HG02623 (cell line): ENCODE measurements at regions not wholly inside any gene's neighbourhood (a gene's known extent, or its start where the extent isn't known, plus 50 kb on each side); places are given as distances from the start of the nearest gene placed in this dataset.
A peak's percentile ranks its signal among the peaks of the same experiment; 100 is the strongest.
"Not testable (repeated sequence)": the region's sequence is repeated elsewhere in the genome, so short reads cannot be mapped to it uniquely, and the experiment has no call there.

ENCODE experiments used
- ATAC-seq: cut with Tn5 transposase; IDR thresholded peaks from one replicate; pipeline ENCODE4 v1.9.1; 2021; ENCODE audit warnings: moderate library complexity; ENCODE audit not compliant: unreplicated experiment

GRCh38 chr2:236489083-236489482 lies 80.5 kb upstream of the ACKR3 start:
- not testable (repeated sequence) for ATAC-seq

DNA sequence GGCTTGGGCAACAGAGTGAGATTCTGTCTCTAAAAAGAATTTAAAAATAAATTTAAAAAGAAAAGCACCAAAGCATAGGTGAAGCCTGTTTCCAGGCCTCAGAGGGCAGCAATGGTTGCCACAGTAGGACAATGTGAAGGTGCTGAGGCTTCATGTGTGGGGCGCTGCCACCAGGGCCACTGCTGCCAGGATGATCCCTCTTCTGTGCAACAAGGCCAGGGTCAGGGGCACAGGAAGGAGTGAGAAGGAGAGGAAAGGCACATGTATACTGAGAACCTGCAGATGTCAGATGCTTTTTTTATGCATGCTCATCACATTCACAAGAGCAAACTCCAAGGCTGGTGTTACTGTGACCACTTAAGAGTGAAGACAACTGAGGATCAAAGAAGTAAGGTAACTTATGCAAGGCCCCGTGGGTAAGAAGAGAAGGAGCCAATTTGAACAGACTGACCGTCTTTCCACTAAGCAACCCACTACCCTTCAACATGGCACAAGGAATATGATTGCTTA lies 79.7 kb upstream of the ACKR3 start:
- ATAC-seq: no peak

DNA sequence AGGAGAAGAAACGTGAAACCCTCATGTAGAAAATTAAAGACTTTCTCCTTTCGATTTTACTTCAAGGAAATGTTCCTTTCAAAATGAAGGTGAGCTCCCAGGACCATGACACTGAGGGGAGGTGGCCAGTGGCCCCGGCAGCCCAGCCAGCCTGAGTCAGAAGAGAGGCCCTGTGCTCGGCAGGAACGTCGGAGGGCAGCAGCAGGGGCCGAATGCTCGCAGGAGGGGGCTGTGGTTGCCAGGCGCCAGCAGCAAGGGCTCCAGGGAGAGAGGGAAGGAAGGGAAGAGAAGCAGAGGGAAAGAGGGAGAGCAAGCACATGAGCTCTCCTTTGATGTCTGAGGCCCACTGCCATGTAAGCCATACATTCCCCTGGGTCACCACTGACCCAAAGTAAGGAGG lies 73.3 kb upstream of the ACKR3 start:
- ATAC-seq: no peak

DNA sequence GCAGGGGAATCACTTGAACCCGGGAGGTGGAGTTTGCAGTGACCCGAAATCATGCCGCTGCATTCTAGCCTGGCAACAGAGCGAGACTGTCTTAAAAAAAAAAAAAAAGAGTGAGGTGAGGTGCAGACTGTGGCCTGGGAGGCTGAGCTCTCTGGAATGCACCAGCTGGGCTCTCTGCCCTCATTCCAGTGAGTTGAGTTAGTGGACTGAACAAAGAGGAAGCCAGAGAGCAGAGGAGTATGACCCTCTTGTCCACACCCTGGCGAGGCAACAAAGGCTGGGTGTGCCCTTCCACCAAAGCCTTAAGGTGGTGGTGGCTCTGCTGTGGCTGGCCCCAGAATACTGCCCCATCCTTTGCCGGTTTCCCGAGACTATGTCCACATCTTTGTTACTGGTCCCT lies 71.3 kb upstream of the ACKR3 start:
- no peak for ATAC-seq

DNA sequence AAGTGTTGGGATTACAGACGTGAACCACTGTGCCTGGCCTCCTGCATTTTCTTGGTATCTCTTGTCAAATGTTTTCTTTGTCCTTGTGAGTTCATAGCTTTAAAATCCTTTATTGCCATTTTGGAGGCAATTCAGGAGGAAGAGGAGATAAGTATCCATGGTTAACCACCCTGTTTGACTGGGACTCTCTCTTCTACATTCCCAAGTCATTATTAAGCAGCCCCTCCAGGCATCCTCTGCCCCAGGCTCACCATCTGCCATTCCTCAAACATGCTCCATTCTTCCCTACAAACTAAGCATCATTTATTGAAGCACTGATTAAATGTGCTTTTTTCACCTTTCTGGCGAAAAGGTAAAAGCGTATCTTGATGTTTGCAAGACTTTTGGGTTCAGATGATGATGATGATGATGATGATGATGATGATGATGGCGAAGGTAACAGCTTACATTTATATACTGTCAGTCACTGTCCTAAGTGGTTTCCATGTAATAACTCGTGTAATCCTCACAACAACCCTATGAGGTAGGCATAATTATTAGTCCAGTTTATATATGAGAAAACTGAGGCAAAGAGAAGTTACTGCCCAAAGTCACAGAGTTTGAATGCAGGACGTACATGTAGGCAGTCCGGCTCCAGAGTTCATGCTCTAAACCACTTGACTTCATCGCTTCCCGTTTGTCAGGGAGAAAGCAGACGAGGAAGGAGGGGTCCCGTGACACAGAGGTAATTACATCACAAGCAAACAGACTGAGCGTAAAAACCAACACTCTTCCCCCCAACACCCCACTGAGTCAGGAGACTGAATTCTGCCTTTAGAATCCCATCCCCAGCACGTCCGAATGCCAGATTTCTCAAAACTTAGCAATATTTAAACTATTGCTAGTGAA lies 69.7 kb upstream of the ACKR3 start:
- no peak for ATAC-seq

- no peak for ATAC-seq
Observed at GRCh38 chr2:236501026-236501425, 68.6 kb upstream of the ACKR3 start.

DNA sequence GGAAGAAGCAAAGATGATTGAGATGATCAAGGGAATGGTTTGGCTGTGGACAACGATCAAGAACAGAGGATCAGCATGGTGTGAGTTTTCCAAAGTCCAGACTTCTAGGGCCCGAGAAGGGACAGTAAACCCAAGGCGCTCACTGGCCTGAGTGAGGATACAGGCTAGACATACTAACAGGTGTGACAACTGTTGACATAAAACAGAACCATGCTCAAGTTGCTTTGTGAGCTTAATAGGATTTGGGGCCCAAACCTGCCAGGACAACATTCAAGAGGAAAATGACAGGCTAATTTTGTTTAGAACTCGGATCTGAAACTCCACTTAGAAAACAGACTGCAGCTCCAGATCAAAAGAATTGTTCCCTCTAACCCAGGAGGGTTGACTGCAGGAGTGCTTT lies 68.1 kb upstream of the ACKR3 start:
- no peak for ATAC-seq

DNA sequence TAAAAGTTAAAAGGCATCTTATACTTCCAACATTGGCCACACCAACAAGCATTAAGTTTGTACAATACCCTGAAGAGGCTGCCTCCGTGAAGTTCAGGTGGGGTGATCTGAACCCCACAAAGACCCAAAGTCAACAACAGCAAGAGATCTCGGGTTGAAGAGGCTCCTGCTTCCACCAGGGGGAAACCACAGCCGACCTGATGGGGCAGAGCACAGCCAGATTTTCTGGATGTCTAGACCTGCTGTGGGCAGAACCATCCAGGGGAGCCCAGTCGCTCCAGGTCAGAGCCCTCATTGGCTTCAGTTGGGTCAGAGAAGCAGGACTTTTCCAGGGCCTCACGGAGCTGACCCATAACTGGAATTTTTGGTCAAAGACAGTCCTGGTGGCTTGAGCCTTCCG lies 66.5 kb upstream of the ACKR3 start:
- no peak for ATAC-seq

- no peak for ATAC-seq
Observed at GRCh38 chr2:236503583-236503982, 66.0 kb upstream of the ACKR3 start.

DNA sequence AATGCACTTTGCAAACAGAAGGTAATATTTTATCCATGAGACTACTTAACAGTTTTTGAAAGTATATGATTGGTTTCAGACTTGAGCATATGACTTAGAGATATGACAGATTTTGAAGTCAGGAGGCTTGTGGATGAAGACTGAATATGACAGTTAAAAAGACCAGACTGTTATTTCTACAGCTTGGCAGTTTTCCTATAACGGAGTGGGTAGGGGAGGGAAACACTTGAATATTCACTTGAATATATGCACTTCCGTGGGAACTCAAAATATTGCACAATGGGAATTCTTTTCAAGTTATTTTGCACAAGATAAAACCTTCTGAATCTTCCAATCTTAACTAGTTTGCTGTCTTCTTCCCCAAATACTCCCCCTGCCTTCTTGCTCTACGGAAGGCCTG lies 64.6 kb upstream of the ACKR3 start:
- ATAC-seq: no peak

- no peak for ATAC-seq
Observed at GRCh38 chr2:236505648-236506047, 64.0 kb upstream of the ACKR3 start.

DNA sequence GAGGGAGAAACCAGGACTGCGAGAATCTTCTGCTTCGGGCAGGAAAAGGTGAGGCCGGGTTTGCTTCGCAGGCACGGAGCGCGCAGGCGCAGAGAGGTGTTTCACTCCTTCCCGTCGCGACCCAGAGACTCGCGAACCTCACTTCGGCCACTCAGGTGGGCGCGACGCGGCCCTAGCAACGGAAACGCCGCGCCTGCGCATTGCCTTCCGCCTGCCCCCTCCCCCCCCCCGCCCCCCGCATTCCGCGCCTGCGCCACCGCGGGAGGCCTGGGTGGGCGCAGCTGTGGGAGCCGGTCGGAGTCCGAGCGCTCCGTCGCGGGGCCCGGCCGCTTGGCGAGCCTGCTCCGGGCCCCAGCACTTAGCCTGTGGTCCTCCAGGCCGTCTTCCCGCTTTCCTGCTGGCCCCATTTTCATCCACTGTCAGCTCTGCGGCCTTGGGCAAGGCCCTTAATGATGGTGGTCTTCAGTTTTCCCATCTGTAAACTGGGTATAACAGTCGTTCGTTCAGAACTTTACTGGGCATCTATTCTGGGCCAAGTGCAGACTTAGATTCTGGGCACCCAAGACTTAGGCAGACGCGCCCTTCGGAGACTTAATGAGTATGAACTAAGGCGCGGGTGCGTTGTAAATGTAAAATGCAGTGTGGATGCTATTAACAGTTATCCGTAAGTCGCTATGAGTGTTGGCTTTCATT lies 62.1 kb upstream of the ACKR3 start:
- no peak for ATAC-seq

DNA sequence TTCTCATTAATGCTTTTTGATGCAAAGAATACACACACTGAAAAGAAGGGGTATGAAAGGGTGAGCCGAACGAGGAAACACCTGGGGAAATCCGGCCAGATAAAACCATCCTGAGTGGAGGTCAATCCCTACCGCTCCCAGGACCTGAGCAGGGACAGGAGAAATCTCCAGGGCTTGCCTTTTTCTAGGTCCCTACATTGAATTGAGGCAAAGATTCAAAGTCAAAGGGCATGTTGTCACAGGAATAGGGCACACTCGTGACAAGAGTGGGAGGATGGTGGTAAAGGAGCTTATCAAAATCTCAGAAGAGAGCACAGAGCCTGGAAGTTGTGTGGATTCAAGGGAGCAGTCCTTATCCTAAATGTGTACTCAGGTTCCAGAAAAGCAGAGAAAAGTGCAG lies 61.2 kb upstream of the ACKR3 start:
- ATAC-seq: no peak

GRCh38 chr2:236510034-236510433 lies 59.6 kb upstream of the ACKR3 start:
- no peak for ATAC-seq

DNA sequence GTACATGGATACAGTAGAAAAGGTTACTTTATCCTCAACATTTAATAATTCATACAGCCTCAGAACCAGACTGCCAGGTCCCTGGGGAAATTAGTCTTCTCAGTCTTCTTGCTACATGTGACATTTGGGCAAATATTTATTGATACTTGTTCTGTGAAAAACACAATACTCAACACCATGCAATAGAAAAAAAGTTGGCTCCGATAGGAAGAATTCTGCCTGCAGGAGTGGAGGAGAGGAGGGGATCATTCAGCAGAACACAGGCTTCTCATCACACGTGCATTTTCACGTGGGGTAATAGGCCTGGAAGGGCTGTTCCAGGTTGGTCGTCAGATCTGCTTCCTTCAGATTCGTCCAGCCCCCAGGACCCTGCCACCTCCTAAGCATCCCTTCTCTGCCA lies 58.4 kb upstream of the ACKR3 start:
- no peak for ATAC-seq

GRCh38 chr2:236512267-236512666 lies 57.4 kb upstream of the ACKR3 start:
- ATAC-seq: no peak

DNA sequence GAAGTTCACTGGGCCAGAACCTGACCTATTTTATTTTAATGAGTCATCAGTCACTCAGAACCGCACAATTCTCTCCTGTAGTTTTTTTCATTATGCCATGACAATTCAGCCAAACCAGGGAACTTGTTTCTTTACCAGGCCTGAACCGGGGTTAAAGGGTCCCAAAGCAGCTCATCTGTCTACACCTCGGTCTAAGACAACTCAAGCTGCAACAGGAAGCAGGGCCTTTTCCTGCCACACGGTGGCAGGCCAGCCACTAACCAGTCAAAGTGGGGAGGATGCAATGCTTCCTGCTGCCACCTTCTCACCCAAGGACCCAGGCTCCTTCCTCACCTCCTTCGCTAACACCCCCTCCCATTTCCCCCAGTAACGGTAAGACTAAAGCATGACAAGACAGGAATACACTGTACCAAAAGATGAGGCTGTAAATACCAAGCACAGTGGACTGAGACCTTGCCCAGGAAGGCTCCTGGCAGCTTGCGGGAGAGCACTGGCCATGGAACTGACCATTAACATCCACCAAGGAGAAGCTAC lies 56.7 kb upstream of the ACKR3 start:
- peak; percentile 71 for ATAC-seq

GRCh38 chr2:236513956-236514355 lies 55.7 kb upstream of the ACKR3 start:
- ATAC-seq: no peak

DNA sequence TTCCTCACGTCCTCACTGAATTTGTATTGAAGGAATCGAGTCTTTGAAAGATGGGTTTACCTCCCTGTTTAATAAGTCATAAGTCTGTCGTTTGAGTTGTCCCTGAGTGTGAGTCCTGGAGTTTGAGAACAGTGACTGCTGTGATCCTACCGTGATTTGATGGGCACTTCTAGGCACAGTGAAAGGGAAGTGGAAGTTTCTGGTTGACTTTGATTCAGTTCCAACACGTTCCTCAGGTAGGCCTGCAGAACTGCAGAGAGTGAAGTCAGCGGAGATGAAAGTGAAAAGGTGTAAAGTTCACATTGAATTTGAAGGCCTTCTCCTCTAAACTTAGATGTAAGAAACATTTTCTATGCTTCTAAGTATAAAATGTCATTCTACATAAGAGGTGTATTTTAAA lies 52.9 kb upstream of the ACKR3 start:
- ATAC-seq: no peak

DNA sequence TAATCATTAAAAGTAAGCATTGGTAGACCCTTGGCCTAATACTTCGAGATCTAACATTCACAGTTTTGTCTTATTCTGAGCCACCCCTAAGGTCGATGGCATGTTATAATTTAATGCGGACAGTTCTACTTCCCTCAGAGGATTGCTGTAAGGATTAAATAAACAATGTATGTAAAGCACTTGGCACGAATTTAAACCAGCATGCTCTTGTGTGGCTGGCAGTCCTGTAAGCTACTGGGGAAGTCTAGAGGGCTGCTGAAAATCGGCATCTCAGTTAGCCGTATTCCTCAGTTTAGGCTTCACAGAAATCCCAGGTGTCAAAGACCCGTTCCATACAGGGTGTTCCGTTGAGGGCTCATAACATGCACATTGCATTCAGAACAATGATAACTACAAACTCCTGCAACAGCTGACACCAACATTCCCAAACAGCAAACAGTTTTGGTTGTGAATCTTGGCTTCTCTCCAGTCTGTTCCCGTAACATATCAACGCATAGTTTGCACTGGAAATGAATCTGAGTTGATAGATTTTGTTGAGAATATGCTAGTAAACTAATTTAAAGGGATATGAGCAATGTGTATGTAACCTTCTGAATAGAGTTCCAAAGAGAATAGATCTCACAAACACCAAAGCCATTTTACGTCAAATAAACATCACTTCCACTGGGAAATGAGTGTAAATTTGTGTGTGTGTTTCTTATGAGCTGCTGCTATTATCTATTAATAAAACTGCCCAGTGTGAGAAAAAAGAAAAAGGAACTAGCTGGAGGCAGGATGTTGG lies 52.2 kb upstream of the ACKR3 start:
- ATAC-seq: no peak
